ENCODE measurements at regions not wholly inside any gene's neighbourhood (a gene's known extent, or its start where the extent isn't known, plus 50 kb on each side); places are given as distances from the start of the nearest gene placed in this dataset.

- TF ChIP-seq CTCF (IDR thresholded peaks at IDR 0.05) = no peak
- no peak for TF ChIP-seq POLR2A (IDR thresholded peaks at IDR 0.05)
These were observed 2100.5 kb upstream of the PCDH20 start for GRCh38 chr13:63516124-63516523.
